ENCODE measurements at regions not wholly inside any gene's neighbourhood (a gene's known extent, or its start where the extent isn't known, plus 50 kb on each side); places are given as distances from the start of the nearest gene placed in this dataset.
A peak's percentile ranks its signal among the peaks of the same experiment; 100 is the strongest.

DNA sequence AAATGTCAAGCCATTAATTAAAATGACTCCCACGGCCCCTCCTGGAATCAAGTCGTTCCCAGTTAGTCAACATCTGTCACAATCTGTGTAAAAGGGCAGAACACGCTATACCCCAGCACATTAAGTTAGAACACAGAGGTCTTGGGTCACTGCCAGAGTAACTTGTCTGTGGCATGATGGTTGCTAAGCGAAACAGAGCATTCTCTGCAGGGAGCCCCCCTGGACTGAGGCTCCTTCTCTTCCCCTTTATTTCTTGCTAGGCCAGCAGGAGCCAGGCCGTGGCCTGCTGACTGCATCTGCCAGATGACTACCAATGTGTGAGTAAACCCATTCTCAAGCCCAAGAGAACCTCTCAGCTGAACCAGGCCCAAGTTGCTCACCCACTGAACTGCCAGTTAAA, 51.9 kb upstream of the ZBED3 start:
- no peak for TF ChIP-seq CTCF (IDR thresholded peaks at IDR 0.05)
- Histone ChIP-seq H3K4me1 (no peaks in the 10 kb centered on the region), H3K27me3 (no peaks in the 10 kb centered on the region), H3K9me3 (no peaks in the 10 kb centered on the region), H3K27ac (no peak overlapping the region), H3K36me3 (no peaks in the 10 kb centered on the region), H3K4me3 (no peak overlapping the region)
- peak in 1 of 2 donors; percentile 64 for DNase-seq (ENCODE audit: low spot score in 2 of 2)
- intact Hi-C loops (cut with DNase I): no loop called here
